Loucy (cell line): ENCODE measurements at regions not wholly inside any gene's neighbourhood (a gene's known extent, or its start where the extent isn't known, plus 50 kb on each side); places are given as distances from the start of the nearest gene placed in this dataset.

Source experiments
- CTCF ChIP-seq: fragments of 200-600 bp; sonication (generic); conservative IDR thresholded peaks from 2 replicates; pipeline ENCODE4 v1.5.1; 2014; ENCODE audit warnings: mild to moderate bottlenecking, antibody characterized with exemption, low read length
- EZH2phosphoT487 ChIP-seq: fragments of 200-600 bp; IDR thresholded peaks from 2 replicates; pipeline ENCODE4 v1.6.1; 2018; ENCODE audit warnings: antibody characterized with exemption, mild to moderate bottlenecking, moderate library complexity, borderline replicate concordance

GRCh38 chr13:76503291-76503690 lies 382.9 kb downstream of the KCTD12 start:
- TF ChIP-seq CTCF: no peak
- no peak for TF ChIP-seq EZH2phosphoT487
